ENCODE measurements at regions not wholly inside any gene's neighbourhood (a gene's known extent, or its start where the extent isn't known, plus 50 kb on each side); places are given as distances from the start of the nearest gene placed in this dataset.
A peak's percentile ranks its signal among the peaks of the same experiment; 100 is the strongest.

GRCh38 chr6:45791211-45792168 is 224.2 kb downstream of the CLIC5 start:
- no peak for DNase-seq

- DNase-seq: peak; percentile 20
Measured at GRCh38 chr6:45789238-45789637, 226.4 kb downstream of the CLIC5 start.

- DNase-seq: no peak
Measured at GRCh38 chr6:45787384-45787783, 228.3 kb downstream of the CLIC5 start.

GRCh38 chr6:45786355-45786781 is 229.3 kb downstream of the CLIC5 start:
- DNase-seq: no peak

- no peak for DNase-seq
Measured at GRCh38 chr6:45784250-45784649, 231.4 kb downstream of the CLIC5 start.

GRCh38 chr6:45783716-45784115 is 231.9 kb downstream of the CLIC5 start:
- DNase-seq: no peak

- DNase-seq: no peak
Measured at GRCh38 chr6:45781890-45782289, 233.8 kb downstream of the CLIC5 start.

- no peak for DNase-seq
Measured at GRCh38 chr6:45780523-45780922, 235.1 kb downstream of the CLIC5 start.

- no peak for DNase-seq
Measured at GRCh38 chr6:45775026-45775697, 240.5 kb downstream of the CLIC5 start.

- no peak for DNase-seq
Measured at GRCh38 chr6:45773906-45774305, 241.8 kb downstream of the CLIC5 start.

GRCh38 chr6:45772886-45773495 is 242.7 kb downstream of the CLIC5 start:
- peak; percentile 33 for DNase-seq

GRCh38 chr6:45772051-45772450 is 243.6 kb downstream of the CLIC5 start:
- no peak for DNase-seq

GRCh38 chr6:45763281-45763680 is 252.4 kb downstream of the CLIC5 start:
- no peak for DNase-seq

GRCh38 chr6:45759472-45759810 is 256.2 kb downstream of the CLIC5 start:
- DNase-seq: no peak

GRCh38 chr6:45758787-45759471 is 256.7 kb downstream of the CLIC5 start:
- DNase-seq: no peak

GRCh38 chr6:45757443-45758130 is 258.1 kb downstream of the CLIC5 start:
- no peak for DNase-seq

- no peak for DNase-seq
Measured at GRCh38 chr6:45756606-45757005, 259.1 kb downstream of the CLIC5 start.

GRCh38 chr6:45754432-45754831 is 261.2 kb downstream of the CLIC5 start:
- no peak for DNase-seq

GRCh38 chr6:45746046-45746445 is 269.6 kb downstream of the CLIC5 start:
- DNase-seq: no peak

GRCh38 chr6:45743028-45743615 is 272.5 kb downstream of the CLIC5 start:
- no peak for DNase-seq

- no peak for DNase-seq
Measured at GRCh38 chr6:45742591-45742990, 273.1 kb downstream of the CLIC5 start.

All from hematopoietic multipotent progenitor cell treated with erythropoietin and hydrocortisone succinate and interleukin-3 and kit ligand, for 4 days (in vitro differentiated cells).